ENCODE measurements at regions not wholly inside any gene's neighbourhood (a gene's known extent, or its start where the extent isn't known, plus 50 kb on each side); places are given as distances from the start of the nearest gene placed in this dataset.

DNA sequence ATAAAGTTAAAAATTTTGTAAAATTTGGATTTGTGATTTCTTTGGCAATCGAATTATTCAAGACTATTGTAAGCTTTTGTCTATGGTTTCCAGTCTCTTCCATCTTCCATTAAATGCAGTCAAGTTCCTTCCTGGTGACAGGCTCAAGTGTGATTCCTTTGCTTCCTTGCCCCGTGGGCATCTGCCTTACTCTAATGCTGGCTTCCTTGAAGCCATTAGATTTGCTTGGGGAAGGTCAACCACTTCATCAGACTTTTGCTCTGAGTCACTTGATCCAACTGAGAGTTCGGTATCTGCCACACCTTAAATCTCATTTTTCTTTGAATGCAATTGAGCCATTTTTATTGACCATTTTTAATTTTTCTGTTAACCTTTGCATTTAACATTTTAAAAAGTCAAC is 648.8 kb downstream of the SPOCK3 start:
- DNase-seq (ENCODE audit: extremely low read depth, insufficient read length): no peak
- Histone ChIP-seq H3K27me3 (replicated peaks; ENCODE audit: control insufficient read depth, insufficient read depth, low read length) (no peaks in the 10 kb centered on the region), H3K36me3 (ENCODE audit: control insufficient read depth, insufficient read depth, low read length) (no peaks in the 10 kb centered on the region), H3K4me3 (replicated peaks; ENCODE audit: low read depth, low read length) (no peak overlapping the region)
- TF ChIP-seq CTCF (IDR thresholded peaks at IDR 0.05; ENCODE audit: insufficient read depth, low read length, poor library complexity, severe bottlenecking): no peak

DNA sequence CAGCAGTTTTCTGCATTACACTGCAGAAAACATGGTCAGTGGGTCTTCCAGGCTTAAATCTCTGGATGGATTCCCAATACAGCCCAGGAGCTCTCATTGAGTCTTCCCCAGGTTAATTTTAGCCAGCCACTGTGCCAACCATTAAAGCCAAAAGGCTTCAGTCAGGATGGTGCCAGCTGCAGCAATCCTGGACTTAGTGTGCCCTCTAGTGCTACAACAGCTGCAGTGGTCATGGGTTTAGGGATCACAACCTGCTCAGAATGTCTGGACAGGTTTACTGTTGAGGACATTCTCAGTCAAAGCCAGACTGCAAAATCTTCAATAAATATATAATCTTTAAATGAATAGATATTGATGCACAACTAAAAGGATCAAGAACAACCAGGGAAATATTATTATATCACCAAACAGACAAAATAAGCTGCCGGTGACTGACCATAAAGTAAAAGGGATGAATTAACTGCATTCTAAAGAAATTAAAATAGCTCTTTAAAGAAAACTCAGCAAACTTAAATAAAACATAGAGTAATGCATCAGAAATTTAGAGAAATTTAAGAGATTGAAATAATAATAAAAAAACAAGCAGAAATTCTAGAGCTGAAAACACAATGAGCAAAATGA is 639.9 kb downstream of the SPOCK3 start:
- Histone ChIP-seq H3K27me3 (replicated peaks; ENCODE audit: control insufficient read depth, insufficient read depth, low read length) (no peaks in the 10 kb centered on the region), H3K36me3 (ENCODE audit: control insufficient read depth, insufficient read depth, low read length) (no peaks in the 10 kb centered on the region), H3K4me3 (replicated peaks; ENCODE audit: low read depth, low read length) (no peak overlapping the region)
- no peak for DNase-seq (ENCODE audit: extremely low read depth, insufficient read length)
- TF ChIP-seq CTCF (IDR thresholded peaks at IDR 0.05; ENCODE audit: insufficient read depth, low read length, poor library complexity, severe bottlenecking): peak; percentile 79

- TF ChIP-seq CTCF (IDR thresholded peaks at IDR 0.05; ENCODE audit: insufficient read depth, low read length, poor library complexity, severe bottlenecking): no peak
These were observed 634.0 kb downstream of the SPOCK3 start for GRCh38 chr4:166600264-166600663.

GRCh38 chr4:166602068-166602467 is 632.2 kb downstream of the SPOCK3 start:
- no peak for TF ChIP-seq CTCF (IDR thresholded peaks at IDR 0.05; ENCODE audit: insufficient read depth, low read length, poor library complexity, severe bottlenecking)
- no peak overlapping the region for H3K4me3 ChIP-seq (replicated peaks; ENCODE audit: low read depth, low read length)
- no peaks in the 10 kb centered on the region for H3K36me3 ChIP-seq (ENCODE audit: control insufficient read depth, insufficient read depth, low read length)
- no peak for DNase-seq (ENCODE audit: extremely low read depth, insufficient read length)
- H3K27me3 ChIP-seq (replicated peaks; ENCODE audit: control insufficient read depth, insufficient read depth, low read length): no peaks in the 10 kb centered on the region

More at GRCh38 chr4:166600264-166600663, 634.0 kb downstream of the SPOCK3 start:
- Histone ChIP-seq H3K36me3 (ENCODE audit: control insufficient read depth, insufficient read depth, low read length) (no peaks in the 10 kb centered on the region), H3K4me3 (replicated peaks; ENCODE audit: low read depth, low read length) (no peak overlapping the region), H3K27me3 (replicated peaks; ENCODE audit: control insufficient read depth, insufficient read depth, low read length) (no peaks in the 10 kb centered on the region)
- no peak for DNase-seq (ENCODE audit: extremely low read depth, insufficient read length)

DNA sequence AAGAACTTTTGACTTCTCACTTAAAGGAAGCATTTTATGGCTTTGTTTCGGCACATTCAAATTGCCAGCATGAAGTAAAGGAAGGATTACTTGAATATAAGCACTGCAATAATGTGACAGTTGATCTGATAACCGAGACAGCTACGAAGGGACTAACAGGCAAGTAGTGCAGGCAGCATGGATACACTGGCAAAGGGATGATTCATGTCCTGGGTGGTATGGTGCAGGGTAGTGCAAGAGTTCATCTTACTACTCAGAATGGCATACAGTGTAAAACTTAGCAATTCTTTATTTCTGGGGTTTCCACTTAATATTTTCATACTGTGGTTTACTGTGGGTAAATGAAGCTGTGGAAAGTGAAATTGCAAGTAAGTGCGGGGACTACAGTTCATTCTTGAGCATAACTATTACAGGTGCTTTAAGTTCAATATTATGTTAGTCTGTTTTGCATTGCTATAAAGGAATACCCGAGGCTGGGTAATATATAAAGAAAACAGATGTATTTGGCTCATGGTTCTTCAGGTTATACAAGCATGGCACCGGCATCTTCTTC is 611.8 kb downstream of the SPOCK3 start:
- Histone ChIP-seq H3K27me3 (replicated peaks; ENCODE audit: control insufficient read depth, insufficient read depth, low read length) (no peaks in the 10 kb centered on the region), H3K4me3 (replicated peaks; ENCODE audit: low read depth, low read length) (peak overlapping the region; percentile 49), H3K36me3 (ENCODE audit: control insufficient read depth, insufficient read depth, low read length) (no peaks in the 10 kb centered on the region)
- no peak for TF ChIP-seq CTCF (IDR thresholded peaks at IDR 0.05; ENCODE audit: insufficient read depth, low read length, poor library complexity, severe bottlenecking)
- DNase-seq (ENCODE audit: extremely low read depth, insufficient read length): no peak

Measured in GM06990 (cell line).